Endothelial cell of umbilical vein (primary cell): ENCODE measurements at regions not wholly inside any gene's neighbourhood (a gene's known extent, or its start where the extent isn't known, plus 50 kb on each side); places are given as distances from the start of the nearest gene placed in this dataset.

ENCODE experiments used
- BruUV-seq: library from RNA; stranded (reverse); fragments of 400-500 nt; replicated peaks from 2 replicates; lab custom pipeline; 2021; lab: Mats Ljungman, UMichigan
- CTCF ChIA-PET: fragments of 300-600, 350-600 bp; sonication (Branson Sonifier 250); formaldehyde crosslinking; loops from one replicate; lab custom pipeline; 2021; ENCODE audit warnings: antibody characterized with exemption, inconsistent platforms; lab: Charles Lee
- POLR2A ChIA-PET: fragments of 300-600, 350-600 bp; sonication (Branson Sonifier 250); formaldehyde crosslinking; loops from one replicate; lab custom pipeline; 2021; ENCODE audit warnings: antibody characterized with exemption, inconsistent platforms; lab: Charles Lee
- DNase-seq: peaks from one replicate; pipeline ENCODE4 v3.0.0-alpha.2; 2011; ENCODE audit warnings: low read depth, low spot score
- FAIRE-seq: peaks from 2 replicates; lab custom pipeline; 2011; peaks lifted over from hg19 to GRCh38; lab: Jason Lieb, UNC
- H2AFZ ChIP-seq: 2 replicates; pipeline ENCODE4 v1.6.0; 2012; ENCODE audit warnings: low read depth, low read length, control low read depth, inconsistent platforms
- H3K27ac ChIP-seq: 2 replicates; pipeline ENCODE4 v1.5.1; 2011; ENCODE audit warnings: low read depth, mild to moderate bottlenecking, control low read depth, low read length, moderate library complexity; ENCODE audit not compliant: insufficient read depth
- H3K27me3 ChIP-seq, 2 experiments: 2 replicates each; pipeline versions ENCODE4 v1.6.0 to v1.6.1; 2011; ENCODE audit warnings: low read length in 2 of 2, mixed read lengths in 1 of 2; ENCODE audit not compliant: control insufficient read depth in 2 of 2, insufficient read depth in 2 of 2
- H3K36me3 ChIP-seq, 2 experiments: 2 replicates in 1 of 2; 3 replicates in 1 of 2; pipeline ENCODE4 v1.5.1; 2011; ENCODE audit warnings: low read length in 2 of 2, mild to moderate bottlenecking in 1 of 2, moderate library complexity in 1 of 2; ENCODE audit not compliant: control insufficient read depth in 2 of 2, insufficient read depth in 2 of 2; ENCODE audit errors: extremely low read depth in 1 of 2
- H3K4me1 ChIP-seq: 3 replicates; pipeline ENCODE4 v1.5.1; 2011; ENCODE audit warnings: mild to moderate bottlenecking, low read length; ENCODE audit not compliant: control insufficient read depth, insufficient read depth; ENCODE audit errors: extremely low read depth
- H3K4me2 ChIP-seq: 2 replicates; pipeline ENCODE4 v1.6.1; 2011; ENCODE audit warnings: low read length, control low read depth, mixed read lengths; ENCODE audit not compliant: insufficient read depth
- H3K4me3 ChIP-seq, 3 experiments: fragments of 200-600 bp in 1 of 3; sonication (generic), shearing (Covaris generic) in 1 of 3; replicated peaks in 1 of 3; 2 replicates each; pipeline ENCODE4 v1.5.1; 2011 to 2016; ENCODE audit warnings: control low read depth in 3 of 3, low read length in 3 of 3, mild to moderate bottlenecking in 2 of 3, inconsistent platforms in 1 of 3, low read depth in 1 of 3, moderate library complexity in 1 of 3; ENCODE audit not compliant: insufficient read depth in 1 of 3
- H3K79me2 ChIP-seq: 2 replicates; pipeline ENCODE4 v1.6.0; 2012; ENCODE audit warnings: low read length, inconsistent platforms; ENCODE audit not compliant: control insufficient read depth, insufficient read depth
- H3K9ac ChIP-seq: replicated peaks from 2 replicates; pipeline ENCODE3; 2011; ENCODE audit warnings: low read length, control low read depth; ENCODE audit not compliant: insufficient read depth; ENCODE audit errors: extremely low read depth
- H3K9me1 ChIP-seq: replicated peaks from 3 replicates; pipeline ENCODE4 v1.6.0; 2011; ENCODE audit warnings: mild to moderate bottlenecking, low read length; ENCODE audit not compliant: control insufficient read depth, insufficient read depth; ENCODE audit errors: extremely low read depth
- H3K9me3 ChIP-seq: replicated peaks from 2 replicates; pipeline ENCODE4 v1.5.1; 2012; ENCODE audit warnings: low read length, inconsistent platforms; ENCODE audit not compliant: control insufficient read depth, insufficient read depth
- H4K20me1 ChIP-seq: replicated peaks from 2 replicates; pipeline ENCODE3; 2011; ENCODE audit warnings: mild to moderate bottlenecking, low read length; ENCODE audit not compliant: control insufficient read depth, insufficient read depth; ENCODE audit errors: extremely low read depth
- FOS ChIP-seq: IDR thresholded peaks from 2 replicates; pipeline ENCODE4 v1.6.1; 2011; ENCODE audit warnings: mild to moderate bottlenecking, low read length, moderate library complexity, borderline replicate concordance; ENCODE audit not compliant: insufficient read depth
- JUN ChIP-seq: IDR thresholded peaks from 2 replicates; pipeline ENCODE4 v1.6.1; 2011; ENCODE audit warnings: borderline replicate concordance, low read depth; ENCODE audit not compliant: insufficient read length, insufficient read depth
- MYC ChIP-seq: IDR thresholded peaks from one replicate; pipeline ENCODE4 v1.6.1; 2011; ENCODE audit warnings: mild to moderate bottlenecking, low read depth, low read length
- POLR2AphosphoS5 ChIP-seq: IDR thresholded peaks from 2 replicates; pipeline ENCODE4 v1.6.1; 2012; ENCODE audit warnings: low read depth, mild to moderate bottlenecking, control low read depth, low read length, moderate library complexity; ENCODE audit not compliant: insufficient read depth
- dilution Hi-C: fragments of 300-500 bp; cut with MboI; formaldehyde crosslinking; loops from one replicate; pipeline ENCODE4 v1.15.0; 2019; ENCODE audit warnings: low sequenced_read_pairs; ENCODE audit not compliant: extremely low pct_ligation_motif_present
- intact Hi-C: fragments of 100-400 bp; cut with micrococcal nuclease; formaldehyde crosslinking; loops from one replicate; pipeline ENCODE4 v1.10.0; 2022
- TF ChIP-seq, protein P1 (sequence below), 2 donors: IDR thresholded peaks; 1 replicate in 1 of 2; 2 replicates in 1 of 2; pipeline ENCODE4 v1.5.1; 2011; ENCODE audit warnings: low read length in 2 of 2, mild to moderate bottlenecking in 2 of 2, moderate library complexity in 2 of 2, control low read depth in 1 of 2, inconsistent platforms in 1 of 2, low read depth in 1 of 2; ENCODE audit not compliant: insufficient read depth in 1 of 2; ENCODE audit errors: extremely low read depth in 1 of 2
- TF ChIP-seq, protein P2 (sequence below): IDR thresholded peaks from 2 replicates; pipeline ENCODE4 v1.6.1; 2011; ENCODE audit not compliant: insufficient read depth, insufficient read length

DNA sequence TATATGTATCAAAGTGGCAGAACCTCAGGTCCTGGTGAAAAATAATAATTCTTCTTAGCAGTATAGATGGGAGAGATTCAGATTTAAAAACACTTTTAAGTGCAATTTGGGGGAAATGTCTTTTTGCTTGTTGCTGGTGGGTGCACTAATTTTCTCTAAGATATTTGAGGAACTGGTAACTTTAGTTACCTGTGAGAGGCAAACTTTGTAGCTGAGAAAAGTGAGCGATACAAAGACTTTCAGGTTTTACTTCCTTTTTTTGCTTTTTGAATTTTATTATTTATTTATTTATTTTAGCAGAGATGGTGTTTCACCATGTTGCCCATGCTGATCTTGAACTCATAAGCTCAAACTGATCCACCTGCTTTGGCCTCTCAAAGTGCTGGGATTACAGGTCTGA lies 303.1 kb upstream of the PTGER4 start:
- Histone ChIP-seq H3K4me3 (no peak overlapping the region), H3K27me3 (no peaks in the 10 kb centered on the region), H3K27ac (no peak overlapping the region), H3K79me2 (no peaks in the 10 kb centered on the region), H2AFZ (no peak overlapping the region), H3K9me1 (no peaks in the 10 kb centered on the region), H3K9ac (no peak overlapping the region), H3K9me3 (no peaks in the 10 kb centered on the region), H4K20me1 (no peaks in the 10 kb centered on the region), H3K4me1 (peaks cover 3% of the 10 kb centered on the region), H3K4me2 (no peak overlapping the region), H3K36me3 (no peaks in the 10 kb centered on the region)
- dilution Hi-C loops (no loop called here), intact Hi-C loops (no loop called here)
- DNase-seq (no peak), FAIRE-seq (no peak)
- BruUV-seq = no TSS peak
- CTCF ChIA-PET = no interaction called here
- POLR2A ChIA-PET = no interaction called here
- TF ChIP-seq, protein P1, sequence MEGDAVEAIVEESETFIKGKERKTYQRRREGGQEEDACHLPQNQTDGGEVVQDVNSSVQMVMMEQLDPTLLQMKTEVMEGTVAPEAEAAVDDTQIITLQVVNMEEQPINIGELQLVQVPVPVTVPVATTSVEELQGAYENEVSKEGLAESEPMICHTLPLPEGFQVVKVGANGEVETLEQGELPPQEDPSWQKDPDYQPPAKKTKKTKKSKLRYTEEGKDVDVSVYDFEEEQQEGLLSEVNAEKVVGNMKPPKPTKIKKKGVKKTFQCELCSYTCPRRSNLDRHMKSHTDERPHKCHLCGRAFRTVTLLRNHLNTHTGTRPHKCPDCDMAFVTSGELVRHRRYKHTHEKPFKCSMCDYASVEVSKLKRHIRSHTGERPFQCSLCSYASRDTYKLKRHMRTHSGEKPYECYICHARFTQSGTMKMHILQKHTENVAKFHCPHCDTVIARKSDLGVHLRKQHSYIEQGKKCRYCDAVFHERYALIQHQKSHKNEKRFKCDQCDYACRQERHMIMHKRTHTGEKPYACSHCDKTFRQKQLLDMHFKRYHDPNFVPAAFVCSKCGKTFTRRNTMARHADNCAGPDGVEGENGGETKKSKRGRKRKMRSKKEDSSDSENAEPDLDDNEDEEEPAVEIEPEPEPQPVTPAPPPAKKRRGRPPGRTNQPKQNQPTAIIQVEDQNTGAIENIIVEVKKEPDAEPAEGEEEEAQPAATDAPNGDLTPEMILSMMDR (IDR thresholded peaks at IDR 0.05; ENCODE audit: extremely low read depth in 1 of 2, insufficient read depth in 1 of 2, low read depth in 1 of 2, low read length in 2 of 2) = no peak
- TF ChIP-seq JUN = no peak

DNA sequence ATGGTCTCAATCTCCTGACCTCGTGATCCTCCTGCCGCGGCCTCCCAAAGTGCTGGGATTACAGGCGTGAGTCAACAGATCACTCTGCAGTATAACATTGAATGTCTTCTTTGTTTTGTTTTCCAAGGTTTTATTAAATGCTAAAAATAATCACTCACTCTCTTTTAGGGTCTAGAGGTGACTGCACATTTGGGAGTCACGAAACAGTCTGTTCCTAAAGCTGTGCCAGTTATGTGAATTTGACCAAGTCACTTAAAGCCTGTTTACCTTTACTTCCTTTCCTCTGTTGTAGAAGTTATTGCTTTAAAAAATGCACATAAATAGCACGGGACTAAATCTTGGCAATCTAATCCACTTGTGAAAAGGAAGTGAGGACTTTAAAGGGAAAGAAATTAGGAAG lies 304.9 kb upstream of the PTGER4 start:
- DNase-seq (peak; percentile 82), FAIRE-seq (no peak)
- Histone ChIP-seq H4K20me1 (no peaks in the 10 kb centered on the region), H3K4me3 (no peak overlapping the region), H3K79me2 (no peaks in the 10 kb centered on the region), H3K9ac (no peak overlapping the region), H3K36me3 (no peaks in the 10 kb centered on the region), H3K4me2 (no peak overlapping the region), H3K9me1 (no peaks in the 10 kb centered on the region), H3K4me1 (no peaks in the 10 kb centered on the region), H3K27me3 (no peaks in the 10 kb centered on the region), H2AFZ (no peak overlapping the region), H3K9me3 (no peaks in the 10 kb centered on the region), H3K27ac (no peak overlapping the region)
- no TSS peak for BruUV-seq
- TF ChIP-seq JUN (no peak), POLR2AphosphoS5 (no peak), MYC (no peak), FOS (no peak)
- TF ChIP-seq, protein P2, sequence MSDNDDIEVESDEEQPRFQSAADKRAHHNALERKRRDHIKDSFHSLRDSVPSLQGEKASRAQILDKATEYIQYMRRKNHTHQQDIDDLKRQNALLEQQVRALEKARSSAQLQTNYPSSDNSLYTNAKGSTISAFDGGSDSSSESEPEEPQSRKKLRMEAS = no peak
- POLR2A ChIA-PET = interaction anchor here (0.6 kb wide), 1 partner anchor 305 kb away, joined by 3 read pairs; the partner anchor contains the start of gene PTGER4
- CTCF ChIA-PET = interaction anchor here (0.6 to 0.9 kb wide), 2 partner anchors 104 to 1371 kb away, joined by 3 to 4 read pairs; no protein-coding TSS in a partner anchor
- dilution Hi-C loops = no loop called here
- intact Hi-C loops = no loop called here
